MM.1S (cell line): ENCODE measurements at regions not wholly inside any gene's neighbourhood (a gene's known extent, or its start where the extent isn't known, plus 50 kb on each side); places are given as distances from the start of the nearest gene placed in this dataset.

Experiments
- EZH2 ChIP-seq: fragments of 300-600 bp; sonication (generic); optimal IDR thresholded peaks from 2 replicates; pipeline ENCODE3; 2017; ENCODE audit warnings: low read depth, mild to moderate bottlenecking, antibody characterized with exemption, low read length, mixed read lengths
- TF ChIP-seq, protein P1 (sequence below): fragments of 300-600 bp; sonication (generic); IDR thresholded peaks from 2 replicates; pipeline ENCODE4 v1.5.1; 2016; ENCODE audit warnings: antibody characterized with exemption, low read length, mixed read lengths

- no peak for TF ChIP-seq EZH2
- TF ChIP-seq, protein P1, sequence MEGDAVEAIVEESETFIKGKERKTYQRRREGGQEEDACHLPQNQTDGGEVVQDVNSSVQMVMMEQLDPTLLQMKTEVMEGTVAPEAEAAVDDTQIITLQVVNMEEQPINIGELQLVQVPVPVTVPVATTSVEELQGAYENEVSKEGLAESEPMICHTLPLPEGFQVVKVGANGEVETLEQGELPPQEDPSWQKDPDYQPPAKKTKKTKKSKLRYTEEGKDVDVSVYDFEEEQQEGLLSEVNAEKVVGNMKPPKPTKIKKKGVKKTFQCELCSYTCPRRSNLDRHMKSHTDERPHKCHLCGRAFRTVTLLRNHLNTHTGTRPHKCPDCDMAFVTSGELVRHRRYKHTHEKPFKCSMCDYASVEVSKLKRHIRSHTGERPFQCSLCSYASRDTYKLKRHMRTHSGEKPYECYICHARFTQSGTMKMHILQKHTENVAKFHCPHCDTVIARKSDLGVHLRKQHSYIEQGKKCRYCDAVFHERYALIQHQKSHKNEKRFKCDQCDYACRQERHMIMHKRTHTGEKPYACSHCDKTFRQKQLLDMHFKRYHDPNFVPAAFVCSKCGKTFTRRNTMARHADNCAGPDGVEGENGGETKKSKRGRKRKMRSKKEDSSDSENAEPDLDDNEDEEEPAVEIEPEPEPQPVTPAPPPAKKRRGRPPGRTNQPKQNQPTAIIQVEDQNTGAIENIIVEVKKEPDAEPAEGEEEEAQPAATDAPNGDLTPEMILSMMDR, result no peak
Measured at GRCh38 chr1:223022641-223023473, 120.2 kb downstream of the TLR5 start.
